Endothelial cell (in vitro differentiated cells): ENCODE measurements at regions not wholly inside any gene's neighbourhood (a gene's known extent, or its start where the extent isn't known, plus 50 kb on each side); places are given as distances from the start of the nearest gene placed in this dataset.

Experiments
- DNase-seq: peaks from one replicate; pipeline ENCODE4 v3.0.0; 2021; ENCODE audit warnings: low spot score
- H3K27ac Mint-ChIP-seq: one replicate; pipeline ENCODE4 v1.8.0; 2021; ENCODE audit warnings: mixed read lengths, inconsistent platforms; ENCODE audit not compliant: unreplicated experiment
- H3K27me3 Mint-ChIP-seq: one replicate; pipeline ENCODE4 v1.8.0; 2021; ENCODE audit warnings: mild to moderate bottlenecking, moderate library complexity, mixed read lengths, inconsistent platforms; ENCODE audit not compliant: unreplicated experiment
- H3K36me3 Mint-ChIP-seq: one replicate; pipeline ENCODE4 v1.8.0; 2021; ENCODE audit warnings: mild to moderate bottlenecking, low read depth, mixed read lengths, inconsistent platforms; ENCODE audit not compliant: unreplicated experiment
- H3K4me1 Mint-ChIP-seq: one replicate; pipeline ENCODE4 v1.8.0; 2021; ENCODE audit warnings: mild to moderate bottlenecking, mixed read lengths, inconsistent platforms; ENCODE audit not compliant: unreplicated experiment
- H3K4me3 Mint-ChIP-seq: one replicate; pipeline ENCODE4 v1.8.0; 2021; ENCODE audit warnings: mild to moderate bottlenecking, mixed read lengths, inconsistent platforms; ENCODE audit not compliant: unreplicated experiment
- H3K9me3 Mint-ChIP-seq: one replicate; pipeline ENCODE4 v1.8.0; 2021; ENCODE audit warnings: mixed read lengths, inconsistent platforms; ENCODE audit not compliant: unreplicated experiment
- TF ChIP-seq, protein P1 (sequence below): fragments of 200-600 bp; sonication (generic); IDR thresholded peaks from one replicate; pipeline ENCODE4 v1.5.0; 2021; ENCODE audit warnings: antibody characterized with exemption; ENCODE audit not compliant: unreplicated experiment

DNA sequence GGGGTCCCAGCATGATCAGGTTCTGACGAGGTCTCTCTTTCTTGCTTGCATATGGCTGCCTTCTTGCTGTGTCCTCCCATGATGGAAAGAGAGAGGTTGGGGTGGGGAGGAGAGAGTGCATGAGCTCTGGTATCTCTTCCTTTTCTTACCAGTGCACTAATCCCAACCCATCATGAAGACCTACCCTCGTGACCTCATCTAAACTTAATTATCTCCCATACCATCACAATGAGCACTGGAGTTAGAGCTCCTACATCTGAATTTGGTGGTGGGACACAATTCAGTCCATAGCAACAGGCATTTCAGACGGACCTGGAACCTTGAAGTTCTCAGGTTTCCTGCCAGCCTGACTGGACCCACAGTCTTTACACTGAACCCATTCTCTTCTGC, 125.2 kb upstream of the ZNF648 start:
- peaks cover 2% of the 10 kb centered on the region for H3K27me3 Mint-ChIP-seq
- TF ChIP-seq, protein P1, sequence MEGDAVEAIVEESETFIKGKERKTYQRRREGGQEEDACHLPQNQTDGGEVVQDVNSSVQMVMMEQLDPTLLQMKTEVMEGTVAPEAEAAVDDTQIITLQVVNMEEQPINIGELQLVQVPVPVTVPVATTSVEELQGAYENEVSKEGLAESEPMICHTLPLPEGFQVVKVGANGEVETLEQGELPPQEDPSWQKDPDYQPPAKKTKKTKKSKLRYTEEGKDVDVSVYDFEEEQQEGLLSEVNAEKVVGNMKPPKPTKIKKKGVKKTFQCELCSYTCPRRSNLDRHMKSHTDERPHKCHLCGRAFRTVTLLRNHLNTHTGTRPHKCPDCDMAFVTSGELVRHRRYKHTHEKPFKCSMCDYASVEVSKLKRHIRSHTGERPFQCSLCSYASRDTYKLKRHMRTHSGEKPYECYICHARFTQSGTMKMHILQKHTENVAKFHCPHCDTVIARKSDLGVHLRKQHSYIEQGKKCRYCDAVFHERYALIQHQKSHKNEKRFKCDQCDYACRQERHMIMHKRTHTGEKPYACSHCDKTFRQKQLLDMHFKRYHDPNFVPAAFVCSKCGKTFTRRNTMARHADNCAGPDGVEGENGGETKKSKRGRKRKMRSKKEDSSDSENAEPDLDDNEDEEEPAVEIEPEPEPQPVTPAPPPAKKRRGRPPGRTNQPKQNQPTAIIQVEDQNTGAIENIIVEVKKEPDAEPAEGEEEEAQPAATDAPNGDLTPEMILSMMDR = no peak
- H3K9me3 Mint-ChIP-seq = no peaks in the 10 kb centered on the region
- no peaks in the 10 kb centered on the region for H3K36me3 Mint-ChIP-seq
- no peak overlapping the region for H3K4me3 Mint-ChIP-seq
- no peak overlapping the region for H3K27ac Mint-ChIP-seq
- DNase-seq = no peak
- no peaks in the 10 kb centered on the region for H3K4me1 Mint-ChIP-seq

- Mint-ChIP-seq H3K27me3 (peaks cover 3% of the 10 kb centered on the region), H3K9me3 (no peaks in the 10 kb centered on the region), H3K27ac (no peak overlapping the region), H3K4me1 (no peaks in the 10 kb centered on the region), H3K4me3 (no peak overlapping the region), H3K36me3 (no peaks in the 10 kb centered on the region)
- TF ChIP-seq, protein P1 = no peak
- no peak for DNase-seq
Measured at GRCh38 chr1:182185842-182186756, 124.6 kb upstream of the ZNF648 start.

GRCh38 chr1:182185136-182185535, 123.6 kb upstream of the ZNF648 start:
- Mint-ChIP-seq H3K4me3 (no peak overlapping the region), H3K9me3 (no peaks in the 10 kb centered on the region), H3K27me3 (peaks cover 3% of the 10 kb centered on the region), H3K36me3 (no peaks in the 10 kb centered on the region), H3K4me1 (no peaks in the 10 kb centered on the region), H3K27ac (no peak overlapping the region)
- TF ChIP-seq, protein P1 = no peak
- no peak for DNase-seq

DNA sequence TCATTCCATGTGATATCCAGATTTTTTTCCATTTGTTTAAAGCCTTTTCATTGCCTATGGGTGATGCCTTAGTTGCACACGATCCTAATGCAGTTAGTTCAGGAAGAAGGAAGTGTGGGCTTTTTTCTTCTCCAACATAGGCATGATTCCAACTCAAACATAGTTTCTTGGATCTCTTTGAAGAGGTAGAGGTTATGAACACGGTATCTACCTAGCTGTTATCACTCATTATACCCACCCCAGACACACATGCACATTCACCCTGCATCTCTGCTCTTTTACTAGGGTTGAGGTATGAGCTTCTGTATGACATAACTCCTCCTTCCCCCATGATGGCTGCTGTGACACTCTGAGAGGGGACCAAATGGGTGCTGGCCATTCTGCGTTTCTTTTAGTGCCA, 122.1 kb upstream of the ZNF648 start:
- H3K4me3 Mint-ChIP-seq = no peak overlapping the region
- H3K27ac Mint-ChIP-seq = no peak overlapping the region
- H3K9me3 Mint-ChIP-seq = no peaks in the 10 kb centered on the region
- no peaks in the 10 kb centered on the region for H3K36me3 Mint-ChIP-seq
- no peak for DNase-seq
- H3K4me1 Mint-ChIP-seq = no peaks in the 10 kb centered on the region
- peaks cover 2% of the 10 kb centered on the region for H3K27me3 Mint-ChIP-seq
- TF ChIP-seq, protein P1 = no peak

- no peak for DNase-seq
- Mint-ChIP-seq H3K27ac (no peak overlapping the region), H3K4me3 (no peak overlapping the region), H3K27me3 (peaks cover 2% of the 10 kb centered on the region), H3K36me3 (no peaks in the 10 kb centered on the region), H3K9me3 (no peaks in the 10 kb centered on the region), H3K4me1 (no peaks in the 10 kb centered on the region)
- TF ChIP-seq, protein P1 = no peak
Measured at GRCh38 chr1:182182311-182182710, 120.8 kb upstream of the ZNF648 start.
